ENCODE measurements at regions not wholly inside any gene's neighbourhood (a gene's known extent, or its start where the extent isn't known, plus 50 kb on each side); places are given as distances from the start of the nearest gene placed in this dataset.

GRCh38 chr6:21395121-21395520, 198.4 kb upstream of the SOX4 start:
- DNase-seq (no peak), ATAC-seq (no peak)
- H3K4me1 Mint-ChIP-seq: no peaks in the 10 kb centered on the region
- H3K4me3 Mint-ChIP-seq: no peak overlapping the region
- no peaks in the 10 kb centered on the region for H3K9me3 ChIP-seq (ENCODE audit: control insufficient read depth, low read length, poor library complexity, severe bottlenecking)
- no peaks in the 10 kb centered on the region for H3K27me3 Mint-ChIP-seq
- no peaks in the 10 kb centered on the region for H3K36me3 Mint-ChIP-seq (ENCODE audit: low read depth)
- H3K27ac Mint-ChIP-seq: no peak overlapping the region

DNA sequence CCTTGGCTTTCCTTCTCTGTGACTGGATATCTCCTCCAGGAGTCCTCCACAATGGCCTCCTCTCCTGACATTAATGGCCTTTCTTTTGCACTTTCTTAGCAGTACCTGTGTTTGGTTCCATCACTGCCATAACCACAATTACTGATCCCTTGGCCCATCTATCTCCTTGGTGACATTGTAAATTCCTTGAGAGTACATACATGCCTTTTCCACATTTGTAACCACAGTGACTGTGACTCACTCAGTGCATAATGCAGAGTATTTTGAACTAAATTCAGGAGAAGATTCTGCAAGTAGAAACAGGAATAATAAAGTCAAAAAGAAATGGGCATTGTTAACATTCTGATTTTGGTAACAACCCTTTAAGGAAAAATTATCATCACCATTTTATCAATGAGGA, 197.2 kb upstream of the SOX4 start:
- H3K27ac Mint-ChIP-seq: no peak overlapping the region
- H3K4me1 Mint-ChIP-seq: no peaks in the 10 kb centered on the region
- ATAC-seq (no peak), DNase-seq (no peak)
- no peak overlapping the region for H3K4me3 Mint-ChIP-seq
- H3K27me3 Mint-ChIP-seq: no peaks in the 10 kb centered on the region
- no peaks in the 10 kb centered on the region for H3K9me3 ChIP-seq (ENCODE audit: control insufficient read depth, low read length, poor library complexity, severe bottlenecking)
- H3K36me3 Mint-ChIP-seq (ENCODE audit: low read depth): no peaks in the 10 kb centered on the region

- Mint-ChIP-seq H3K27me3 (no peaks in the 10 kb centered on the region), H3K4me3 (no peak overlapping the region), H3K4me1 (no peaks in the 10 kb centered on the region), H3K36me3 (ENCODE audit: low read depth) (no peaks in the 10 kb centered on the region), H3K27ac (no peak overlapping the region)
- no peaks in the 10 kb centered on the region for H3K9me3 ChIP-seq (ENCODE audit: control insufficient read depth, low read length, poor library complexity, severe bottlenecking)
- DNase-seq: no peak
- ATAC-seq: no peak
Measured at GRCh38 chr6:21398741-21399325, 194.7 kb upstream of the SOX4 start.

GRCh38 chr6:21402368-21402767, 191.2 kb upstream of the SOX4 start:
- Mint-ChIP-seq H3K27ac (no peak overlapping the region), H3K4me1 (no peaks in the 10 kb centered on the region), H3K4me3 (no peak overlapping the region), H3K27me3 (no peaks in the 10 kb centered on the region), H3K36me3 (ENCODE audit: low read depth) (no peaks in the 10 kb centered on the region)
- no peak for DNase-seq
- H3K9me3 ChIP-seq (ENCODE audit: control insufficient read depth, low read length, poor library complexity, severe bottlenecking): no peaks in the 10 kb centered on the region
- no peak for ATAC-seq

DNA sequence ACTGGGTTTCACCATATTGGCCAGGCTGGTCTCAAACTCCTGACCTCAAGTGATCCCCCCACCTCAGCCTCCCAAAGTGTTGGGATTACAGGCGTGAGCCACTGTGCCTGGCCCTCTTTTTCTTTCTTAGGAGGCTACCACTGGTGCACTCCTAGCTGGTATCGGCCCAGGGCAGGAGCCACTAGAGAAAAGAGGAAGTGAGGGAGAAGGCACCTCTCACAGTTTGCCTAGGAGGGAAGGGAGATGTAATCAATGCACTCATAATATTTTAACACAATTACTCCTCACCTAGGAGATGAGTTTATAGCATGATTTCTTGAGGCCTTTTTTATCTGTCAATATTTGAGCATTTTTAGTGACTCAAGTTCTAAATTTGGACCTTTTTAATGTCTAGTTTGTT, 189.0 kb upstream of the SOX4 start:
- Mint-ChIP-seq H3K36me3 (ENCODE audit: low read depth) (no peaks in the 10 kb centered on the region), H3K4me3 (no peak overlapping the region), H3K27ac (no peak overlapping the region), H3K4me1 (no peaks in the 10 kb centered on the region), H3K27me3 (no peaks in the 10 kb centered on the region)
- no peaks in the 10 kb centered on the region for H3K9me3 ChIP-seq (ENCODE audit: control insufficient read depth, low read length, poor library complexity, severe bottlenecking)
- ATAC-seq (no peak), DNase-seq (no peak)

DNA sequence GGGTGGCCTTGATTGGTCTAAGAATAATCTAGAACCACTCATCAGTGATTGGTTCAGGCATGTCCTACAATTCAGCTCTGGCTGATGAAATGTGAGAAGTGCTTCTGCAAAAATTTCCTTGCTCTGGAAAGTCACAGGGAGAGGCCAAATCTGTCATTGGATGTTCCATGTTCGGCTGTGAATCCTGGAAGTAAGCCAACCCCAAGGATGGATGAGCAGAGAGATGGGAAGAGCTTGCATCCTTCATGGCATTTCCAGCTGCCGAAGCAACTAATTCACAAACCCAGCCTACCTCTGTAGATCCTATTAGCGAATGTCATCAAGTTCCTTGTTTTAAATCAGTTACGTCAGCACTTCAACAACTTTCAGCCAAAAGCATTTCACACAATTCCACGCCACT, 187.2 kb upstream of the SOX4 start:
- H3K4me3 Mint-ChIP-seq: no peak overlapping the region
- H3K36me3 Mint-ChIP-seq (ENCODE audit: low read depth): no peaks in the 10 kb centered on the region
- ATAC-seq (no peak), DNase-seq (no peak)
- no peaks in the 10 kb centered on the region for H3K9me3 ChIP-seq (ENCODE audit: control insufficient read depth, low read length, poor library complexity, severe bottlenecking)
- no peaks in the 10 kb centered on the region for H3K27me3 Mint-ChIP-seq
- H3K27ac Mint-ChIP-seq: no peak overlapping the region
- H3K4me1 Mint-ChIP-seq: no peaks in the 10 kb centered on the region

GRCh38 chr6:21409231-21409630, 184.3 kb upstream of the SOX4 start:
- ATAC-seq (no peak), DNase-seq (no peak)
- Mint-ChIP-seq H3K27me3 (peaks cover 11% of the 10 kb centered on the region), H3K4me3 (no peak overlapping the region), H3K27ac (no peak overlapping the region), H3K36me3 (ENCODE audit: low read depth) (peaks cover 2% of the 10 kb centered on the region), H3K4me1 (no peaks in the 10 kb centered on the region)
- H3K9me3 ChIP-seq (ENCODE audit: control insufficient read depth, low read length, poor library complexity, severe bottlenecking): no peaks in the 10 kb centered on the region

DNA sequence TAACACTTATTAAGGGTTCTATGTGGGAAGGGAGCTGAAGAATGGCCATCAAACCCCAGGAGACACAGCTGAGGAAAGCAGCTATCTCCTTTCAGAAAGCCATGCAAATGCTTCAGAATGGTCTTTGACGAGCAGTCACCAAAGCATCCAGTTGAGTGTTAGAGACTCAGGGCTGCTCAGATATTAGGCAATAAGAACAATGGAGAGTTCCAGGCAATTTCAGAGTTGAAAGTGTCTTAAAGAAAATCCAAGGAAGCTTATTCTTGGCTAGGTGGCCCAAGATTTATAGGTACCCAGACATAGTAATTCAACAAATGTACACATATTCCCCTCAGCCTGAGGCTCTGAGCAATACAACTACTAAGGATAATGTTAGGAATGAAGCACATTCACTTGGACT, 180.1 kb upstream of the SOX4 start:
- DNase-seq (no peak), ATAC-seq (no peak)
- no peak overlapping the region for H3K27ac Mint-ChIP-seq
- H3K36me3 Mint-ChIP-seq (ENCODE audit: low read depth): peaks cover 2% of the 10 kb centered on the region
- no peaks in the 10 kb centered on the region for H3K4me1 Mint-ChIP-seq
- no peak overlapping the region for H3K4me3 Mint-ChIP-seq
- H3K27me3 Mint-ChIP-seq: peaks cover 12% of the 10 kb centered on the region
- no peaks in the 10 kb centered on the region for H3K9me3 ChIP-seq (ENCODE audit: control insufficient read depth, low read length, poor library complexity, severe bottlenecking)

DNA sequence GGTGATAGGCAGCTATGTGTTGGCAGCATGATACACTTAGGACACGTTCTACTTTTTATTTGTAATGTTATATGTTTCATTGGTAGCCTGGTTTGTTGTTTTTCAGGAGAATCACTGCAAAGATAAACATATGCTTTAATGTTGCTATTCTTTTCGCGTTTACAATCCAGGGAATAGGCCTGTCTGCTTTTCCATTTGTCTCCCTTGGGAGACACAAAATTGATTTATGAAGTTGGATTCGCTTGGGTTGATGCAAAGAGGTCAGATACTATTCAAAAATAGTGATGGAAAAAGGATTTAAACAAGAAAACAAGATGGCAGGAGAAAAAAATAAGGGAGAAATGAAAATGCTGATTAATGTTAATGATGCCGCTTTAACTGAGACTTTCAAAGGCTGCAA, 179.5 kb upstream of the SOX4 start:
- H3K4me1 Mint-ChIP-seq: no peaks in the 10 kb centered on the region

GRCh38 chr6:21420146-21420878, 173.2 kb upstream of the SOX4 start:
- H3K27ac Mint-ChIP-seq: no peak overlapping the region
- H3K4me3 Mint-ChIP-seq: no peak overlapping the region

More for the DNA sequence above, 179.5 kb upstream of the SOX4 start:
- Mint-ChIP-seq H3K27me3 (peaks cover 12% of the 10 kb centered on the region), H3K27ac (no peak overlapping the region), H3K36me3 (ENCODE audit: low read depth) (peaks cover 2% of the 10 kb centered on the region), H3K4me3 (no peak overlapping the region)
- DNase-seq (no peak), ATAC-seq (no peak)
- no peaks in the 10 kb centered on the region for H3K9me3 ChIP-seq (ENCODE audit: control insufficient read depth, low read length, poor library complexity, severe bottlenecking)

GRCh38 chr6:21420926-21421325, 172.6 kb upstream of the SOX4 start:
- no peaks in the 10 kb centered on the region for H3K9me3 ChIP-seq (ENCODE audit: control insufficient read depth, low read length, poor library complexity, severe bottlenecking)
- no peak overlapping the region for H3K4me3 Mint-ChIP-seq
- H3K36me3 Mint-ChIP-seq (ENCODE audit: low read depth): no peaks in the 10 kb centered on the region
- no peak overlapping the region for H3K27ac Mint-ChIP-seq
- ATAC-seq (no peak), DNase-seq (no peak)
- H3K27me3 Mint-ChIP-seq: peaks cover 8% of the 10 kb centered on the region
- H3K4me1 Mint-ChIP-seq: no peaks in the 10 kb centered on the region

More at GRCh38 chr6:21420146-21420878, 173.2 kb upstream of the SOX4 start:
- H3K36me3 Mint-ChIP-seq (ENCODE audit: low read depth): no peaks in the 10 kb centered on the region
- H3K9me3 ChIP-seq (ENCODE audit: control insufficient read depth, low read length, poor library complexity, severe bottlenecking): no peaks in the 10 kb centered on the region
- no peaks in the 10 kb centered on the region for H3K4me1 Mint-ChIP-seq
- H3K27me3 Mint-ChIP-seq: peaks cover 8% of the 10 kb centered on the region
- no peak for DNase-seq
- no peak for ATAC-seq

- DNase-seq (no peak), ATAC-seq (no peak)
- Mint-ChIP-seq H3K27me3 (peaks cover 8% of the 10 kb centered on the region), H3K4me1 (no peaks in the 10 kb centered on the region), H3K27ac (no peak overlapping the region), H3K36me3 (ENCODE audit: low read depth) (no peaks in the 10 kb centered on the region), H3K4me3 (no peak overlapping the region)
- no peaks in the 10 kb centered on the region for H3K9me3 ChIP-seq (ENCODE audit: control insufficient read depth, low read length, poor library complexity, severe bottlenecking)
Measured at GRCh38 chr6:21423106-21423854, 170.3 kb upstream of the SOX4 start.

- no peak overlapping the region for H3K4me3 Mint-ChIP-seq
- DNase-seq: no peak
- H3K36me3 Mint-ChIP-seq (ENCODE audit: low read depth): no peaks in the 10 kb centered on the region
- no peak overlapping the region for H3K27ac Mint-ChIP-seq
- no peaks in the 10 kb centered on the region for H3K4me1 Mint-ChIP-seq
- H3K27me3 Mint-ChIP-seq: peaks cover 25% of the 10 kb centered on the region
- ATAC-seq: no peak
- H3K9me3 ChIP-seq (ENCODE audit: control insufficient read depth, low read length, poor library complexity, severe bottlenecking): no peaks in the 10 kb centered on the region
Measured at GRCh38 chr6:21426841-21427490, 166.6 kb upstream of the SOX4 start.
